WTC11 (cell line): ENCODE measurements at regions not wholly inside any gene's neighbourhood (a gene's known extent, or its start where the extent isn't known, plus 50 kb on each side); places are given as distances from the start of the nearest gene placed in this dataset.
"Not testable (repeated sequence)": the region's sequence is repeated elsewhere in the genome, so short reads cannot be mapped to it uniquely, and the experiment has no call there.

ENCODE experiments used
- ATAC-seq: fragments of 200-7000 bp; cut with Tn5 transposase; 2 replicates; pipeline ENCODE4 v1.10.0; 2021; ENCODE audit warnings: mild to moderate bottlenecking, moderate library complexity
- CTCF ChIA-PET: fragments of 300-600 bp; sonication (Branson Sonifier 250); formaldehyde crosslinking; loops from one replicate; lab custom pipeline; 2021; ENCODE audit warnings: antibody characterized with exemption; lab: Charles Lee
- POLR2A ChIA-PET: fragments of 350-600 bp; sonication (Branson Sonifier 250); formaldehyde crosslinking; loops from one replicate; lab custom pipeline; 2021; ENCODE audit warnings: antibody characterized with exemption; lab: Charles Lee
- DNase-seq: peaks from one replicate; pipeline ENCODE4 v3.0.0; 2021; ENCODE audit warnings: low spot score
- H3K27ac Mint-ChIP-seq: 2 replicates; pipeline ENCODE4 v1.8.0; 2021; ENCODE audit warnings: mixed read lengths
- H3K27me3 Mint-ChIP-seq: 2 replicates; pipeline ENCODE4 v1.8.0; 2021; ENCODE audit warnings: low read depth, mild to moderate bottlenecking, moderate library complexity, mixed read lengths
- H3K36me3 Mint-ChIP-seq: 2 replicates; pipeline ENCODE4 v1.8.0; 2021; ENCODE audit warnings: mixed read lengths
- H3K4me1 Mint-ChIP-seq: 2 replicates; pipeline ENCODE4 v1.8.0; 2022; ENCODE audit warnings: mixed read lengths
- H3K4me3 Mint-ChIP-seq: 2 replicates; pipeline ENCODE4 v1.8.0; 2021; ENCODE audit warnings: mild to moderate bottlenecking, moderate library complexity, mixed read lengths
- H3K9me3 Mint-ChIP-seq: 2 replicates; pipeline ENCODE4 v1.8.0; 2021; ENCODE audit warnings: mixed read lengths
- FOXJ3 ChIP-seq: sonication (generic); formaldehyde crosslinking; IDR thresholded peaks from 2 replicates; pipeline ENCODE4 v1.9.0; 2021; ENCODE audit warnings: missing genetic modification reagents, mild to moderate bottlenecking, borderline replicate concordance
- FOXP4 ChIP-seq: sonication (generic); formaldehyde crosslinking; IDR thresholded peaks from 2 replicates; pipeline ENCODE4 v1.8.0; 2022; ENCODE audit warnings: mild to moderate bottlenecking, missing genetic modification reagents
- GABPB1 ChIP-seq: sonication (generic); formaldehyde crosslinking; IDR thresholded peaks from 2 replicates; pipeline ENCODE4 v1.8.1; 2023; ENCODE audit warnings: mild to moderate bottlenecking, missing genetic modification reagents
- MYBL2 ChIP-seq: sonication (generic); formaldehyde crosslinking; IDR thresholded peaks from 2 replicates; pipeline ENCODE4 v1.8.1; 2023; ENCODE audit warnings: mild to moderate bottlenecking, moderate library complexity, missing genetic modification reagents
- NFATC4 ChIP-seq: fragments of 250-450 bp; sonication (Bioruptor Pico); IDR thresholded peaks from 2 replicates; pipeline ENCODE4 v1.9.0; 2021; ENCODE audit warnings: mild to moderate bottlenecking
- NR3C1 ChIP-seq: sonication (generic); formaldehyde crosslinking; conservative IDR thresholded peaks from 2 replicates; pipeline ENCODE4 v1.8.1; 2023; ENCODE audit warnings: low read depth, mild to moderate bottlenecking, missing genetic modification reagents
- ZNF121 ChIP-seq: sonication (generic); formaldehyde crosslinking; IDR thresholded peaks from 2 replicates; pipeline ENCODE4 v1.8.0; 2023; ENCODE audit warnings: missing genetic modification reagents
- ZNF138 ChIP-seq: sonication (generic); formaldehyde crosslinking; conservative IDR thresholded peaks from 2 replicates; pipeline ENCODE4 v1.8.1; 2022; ENCODE audit warnings: mild to moderate bottlenecking, moderate library complexity, missing genetic modification reagents
- ZNF219 ChIP-seq: sonication (generic); formaldehyde crosslinking; IDR thresholded peaks from 2 replicates; pipeline ENCODE4 v1.8.0; 2023; ENCODE audit warnings: missing genetic modification reagents, mild to moderate bottlenecking, borderline replicate concordance
- ZNF281 ChIP-seq: sonication (generic); formaldehyde crosslinking; IDR thresholded peaks from 2 replicates; pipeline ENCODE4 v1.8.0; 2023; ENCODE audit warnings: mild to moderate bottlenecking, missing genetic modification reagents
- ZNF317 ChIP-seq: sonication (generic); formaldehyde crosslinking; IDR thresholded peaks from 2 replicates; pipeline ENCODE4 v1.8.1; 2023; ENCODE audit warnings: low read depth, mild to moderate bottlenecking, moderate library complexity, missing genetic modification reagents, borderline replicate concordance
- ZNF396 ChIP-seq: fragments of 250-450 bp; sonication (Bioruptor Pico); IDR thresholded peaks from 2 replicates; pipeline ENCODE4 v1.8.0; 2021; ENCODE audit warnings: mild to moderate bottlenecking, moderate library complexity, borderline replicate concordance
- ZNF512 ChIP-seq: sonication (generic); formaldehyde crosslinking; IDR thresholded peaks from 2 replicates; pipeline ENCODE4 v1.8.1; 2022; ENCODE audit warnings: missing genetic modification reagents, borderline replicate concordance
- ZNF671 ChIP-seq: fragments of 250-450 bp; sonication (Bioruptor Pico); IDR thresholded peaks from 2 replicates; pipeline ENCODE4 v1.8.0; 2021; ENCODE audit warnings: mild to moderate bottlenecking
- ZSCAN18 ChIP-seq: fragments of 250-450 bp; sonication (Bioruptor Pico); IDR thresholded peaks from 2 replicates; pipeline ENCODE4 v2.1.2; 2022; ENCODE audit warnings: mild to moderate bottlenecking, moderate library complexity
- TF ChIP-seq, protein P1 (sequence below): sonication (generic); formaldehyde crosslinking; IDR thresholded peaks from 2 replicates; pipeline ENCODE4 v1.8.1; 2022; ENCODE audit warnings: low read depth, mild to moderate bottlenecking, moderate library complexity, missing genetic modification reagents, borderline replicate concordance
- TF ChIP-seq, protein P2 (sequence below): sonication (generic); formaldehyde crosslinking; IDR thresholded peaks from 2 replicates; pipeline ENCODE4 v1.8.1; 2023; ENCODE audit warnings: mild to moderate bottlenecking, missing genetic modification reagents

GRCh38 chr12:13523536-13524307 lies 327.2 kb downstream of the EMP1 start (continued):
- no peak for TF ChIP-seq ZNF396 (CRISPR knock-in tag)
- TF ChIP-seq GABPB1 (CRISPR knock-in tag), result no peak
- TF ChIP-seq ZNF671, result no peak
- TF ChIP-seq, all 79 proteins: peak for 0

DNA sequence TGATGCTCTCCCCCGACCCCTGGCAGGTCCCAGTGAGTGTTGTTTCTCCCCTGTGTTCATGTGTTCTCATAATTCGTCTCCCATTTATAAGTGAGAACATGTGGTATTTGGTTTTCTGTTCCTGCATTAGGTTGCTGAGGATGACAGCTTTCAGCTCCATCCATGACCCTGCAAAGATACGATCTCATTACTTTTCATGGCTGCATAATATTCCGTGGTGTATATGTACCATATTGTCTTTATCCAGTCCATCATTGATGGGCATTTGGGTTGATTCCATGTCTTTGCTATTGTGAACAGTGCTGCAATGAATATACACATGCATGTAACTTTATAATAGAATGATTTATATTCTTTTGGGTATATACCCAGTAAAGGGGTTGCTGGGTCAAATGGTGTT lies 321.5 kb downstream of the EMP1 start:
- not testable (repeated sequence) for H3K27me3 Mint-ChIP-seq, H3K4me1 Mint-ChIP-seq

GRCh38 chr12:13509740-13510139 lies 313.2 kb downstream of the EMP1 start:
- no peak overlapping the region for H3K4me3 Mint-ChIP-seq
- ATAC-seq (no peak), DNase-seq (no peak)
- CTCF ChIA-PET, result interaction anchor here (1.7 kb wide), 1 partner anchor 254 kb away, joined by 6 read pairs; no protein-coding TSS in a partner anchor
- no peaks in the 10 kb centered on the region for H3K4me1 Mint-ChIP-seq
- H3K36me3 Mint-ChIP-seq, result no peaks in the 10 kb centered on the region
- no peak overlapping the region for H3K27ac Mint-ChIP-seq
- POLR2A ChIA-PET, result no interaction called here
- H3K27me3 Mint-ChIP-seq, result no peaks in the 10 kb centered on the region
- H3K9me3 Mint-ChIP-seq, result peaks cover 6% of the 10 kb centered on the region
- TF ChIP-seq FOXP4 (no peak), ZNF671 (no peak), ZNF121 (CRISPR knock-in tag) (no peak), MYBL2 (CRISPR knock-in tag) (no peak), NR3C1 (CRISPR knock-in tag) (no peak), ZNF219 (CRISPR knock-in tag) (no peak), ZNF281 (CRISPR knock-in tag) (no peak), ZNF138 (CRISPR knock-in tag) (no peak), ZNF317 (no peak), FOXJ3 (no peak), NFATC4 (CRISPR knock-in tag) (no peak), ZSCAN18 (CRISPR knock-in tag) (no peak), ZNF512 (CRISPR knock-in tag) (no peak)
- TF ChIP-seq, protein P1, sequence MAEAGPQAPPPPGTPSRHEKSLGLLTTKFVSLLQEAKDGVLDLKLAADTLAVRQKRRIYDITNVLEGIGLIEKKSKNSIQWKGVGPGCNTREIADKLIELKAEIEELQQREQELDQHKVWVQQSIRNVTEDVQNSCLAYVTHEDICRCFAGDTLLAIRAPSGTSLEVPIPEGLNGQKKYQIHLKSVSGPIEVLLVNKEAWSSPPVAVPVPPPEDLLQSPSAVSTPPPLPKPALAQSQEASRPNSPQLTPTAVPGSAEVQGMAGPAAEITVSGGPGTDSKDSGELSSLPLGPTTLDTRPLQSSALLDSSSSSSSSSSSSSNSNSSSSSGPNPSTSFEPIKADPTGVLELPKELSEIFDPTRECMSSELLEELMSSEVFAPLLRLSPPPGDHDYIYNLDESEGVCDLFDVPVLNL (CRISPR knock-in tag), result no peak
- TF ChIP-seq, protein P2, sequence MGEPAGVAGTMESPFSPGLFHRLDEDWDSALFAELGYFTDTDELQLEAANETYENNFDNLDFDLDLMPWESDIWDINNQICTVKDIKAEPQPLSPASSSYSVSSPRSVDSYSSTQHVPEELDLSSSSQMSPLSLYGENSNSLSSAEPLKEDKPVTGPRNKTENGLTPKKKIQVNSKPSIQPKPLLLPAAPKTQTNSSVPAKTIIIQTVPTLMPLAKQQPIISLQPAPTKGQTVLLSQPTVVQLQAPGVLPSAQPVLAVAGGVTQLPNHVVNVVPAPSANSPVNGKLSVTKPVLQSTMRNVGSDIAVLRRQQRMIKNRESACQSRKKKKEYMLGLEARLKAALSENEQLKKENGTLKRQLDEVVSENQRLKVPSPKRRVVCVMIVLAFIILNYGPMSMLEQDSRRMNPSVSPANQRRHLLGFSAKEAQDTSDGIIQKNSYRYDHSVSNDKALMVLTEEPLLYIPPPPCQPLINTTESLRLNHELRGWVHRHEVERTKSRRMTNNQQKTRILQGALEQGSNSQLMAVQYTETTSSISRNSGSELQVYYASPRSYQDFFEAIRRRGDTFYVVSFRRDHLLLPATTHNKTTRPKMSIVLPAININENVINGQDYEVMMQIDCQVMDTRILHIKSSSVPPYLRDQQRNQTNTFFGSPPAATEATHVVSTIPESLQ (CRISPR knock-in tag), result no peak

More for the DNA sequence above, 321.5 kb downstream of the EMP1 start:
- POLR2A ChIA-PET, DNase-seq, CTCF ChIA-PET, ATAC-seq, H3K27ac Mint-ChIP-seq, H3K4me3 Mint-ChIP-seq: not testable (repeated sequence)
- peaks cover 20% of the 10 kb centered on the region for H3K36me3 Mint-ChIP-seq
- peaks cover 50% of the 10 kb centered on the region for H3K9me3 Mint-ChIP-seq
